A549 (cell line): ENCODE measurements at regions not wholly inside any gene's neighbourhood (a gene's known extent, or its start where the extent isn't known, plus 50 kb on each side); places are given as distances from the start of the nearest gene placed in this dataset.

Experiments used
- CEBPB ChIP-seq, 2 experiments: fragments of >200 bp in 1 of 2; sonication (Bioruptor Twin) in 1 of 2; formaldehyde crosslinking in 1 of 2; IDR thresholded peaks; 2 replicates each; pipeline ENCODE4 v1.6.1; 2012 to 2016
- CTCF ChIP-seq: fragments of >200 bp; sonication (Bioruptor Twin); formaldehyde crosslinking; IDR thresholded peaks from 3 replicates; pipeline ENCODE4 v1.5.1; 2016
- GATA3 ChIP-seq: IDR thresholded peaks from 2 replicates; pipeline ENCODE4 v1.6.1; 2012; ENCODE audit warnings: borderline replicate concordance
- JUN ChIP-seq, 2 experiments: fragments of >200 bp; sonication (Bioruptor Twin); formaldehyde crosslinking; IDR thresholded peaks; 2 replicates in 1 of 2; 3 replicates in 1 of 2; pipeline ENCODE4 v1.6.1; 2016 to 2017
- KDM1A ChIP-seq: fragments of 200-600 bp; sonication (generic); IDR thresholded peaks from 2 replicates; pipeline ENCODE4 v1.6.1; 2016; ENCODE audit warnings: low read depth, mild to moderate bottlenecking
- MAX ChIP-seq: IDR thresholded peaks from 2 replicates; pipeline ENCODE4 v1.6.1; 2012
- PBX3 ChIP-seq: IDR thresholded peaks from 2 replicates; pipeline ENCODE4 v1.6.1; 2012
- TP53 ChIP-seq: fragments of 250-450 bp; sonication (Bioruptor Pico); IDR thresholded peaks from 2 replicates; pipeline ENCODE4 v1.5.0; 2021; ENCODE audit warnings: mild to moderate bottlenecking, moderate library complexity

GRCh38 chr21:28018213-28018612 is 974.5 kb downstream of the LTN1 start:
- TF ChIP-seq JUN (IDR thresholded peaks at IDR 0.05) (no peak), KDM1A (no peak), CTCF (no peak), MAX (no peak), CEBPB (IDR thresholded peaks at IDR 0.05) (no peak), PBX3 (no peak), TP53 (no peak), GATA3 (no peak)
